GM21528 (cell line): ENCODE measurements at regions not wholly inside any gene's neighbourhood (a gene's known extent, or its start where the extent isn't known, plus 50 kb on each side); places are given as distances from the start of the nearest gene placed in this dataset.
"Not testable (repeated sequence)": the region's sequence is repeated elsewhere in the genome, so short reads cannot be mapped to it uniquely, and the experiment has no call there.

Source experiments
- ATAC-seq: cut with Tn5 transposase; IDR thresholded peaks from one replicate; pipeline ENCODE4 v1.9.1; 2021; ENCODE audit warnings: mild to moderate bottlenecking, moderate library complexity; ENCODE audit not compliant: unreplicated experiment, low FRiP score

GRCh38 chr4:116705466-116705865, 379.9 kb downstream of the TRAM1L1 start:
- ATAC-seq = no peak

- ATAC-seq = no peak
Observed at GRCh38 chr4:116702949-116703348, 382.4 kb downstream of the TRAM1L1 start.

GRCh38 chr4:116688536-116688935, 396.8 kb downstream of the TRAM1L1 start:
- no peak for ATAC-seq

DNA sequence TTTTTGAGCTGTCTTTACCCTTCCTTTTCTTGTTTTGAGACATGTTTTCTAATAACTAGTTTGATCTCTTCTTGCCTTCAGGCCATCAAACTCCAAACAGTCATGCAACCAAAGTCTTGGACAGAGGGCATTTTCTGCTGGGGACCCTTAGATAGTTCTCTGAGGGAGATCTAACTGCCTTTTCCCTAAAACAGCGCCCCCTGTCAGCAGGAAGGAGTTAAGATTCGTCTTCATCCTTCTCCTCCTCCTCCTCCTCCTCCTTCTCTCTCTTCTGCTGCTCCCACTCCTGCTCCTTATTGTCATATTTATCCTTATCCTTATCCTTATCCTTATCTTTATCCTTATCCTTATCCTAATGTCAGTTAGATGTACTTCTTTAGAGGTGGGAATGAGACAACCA, 417.2 kb downstream of the TRAM1L1 start:
- ATAC-seq = no peak

DNA sequence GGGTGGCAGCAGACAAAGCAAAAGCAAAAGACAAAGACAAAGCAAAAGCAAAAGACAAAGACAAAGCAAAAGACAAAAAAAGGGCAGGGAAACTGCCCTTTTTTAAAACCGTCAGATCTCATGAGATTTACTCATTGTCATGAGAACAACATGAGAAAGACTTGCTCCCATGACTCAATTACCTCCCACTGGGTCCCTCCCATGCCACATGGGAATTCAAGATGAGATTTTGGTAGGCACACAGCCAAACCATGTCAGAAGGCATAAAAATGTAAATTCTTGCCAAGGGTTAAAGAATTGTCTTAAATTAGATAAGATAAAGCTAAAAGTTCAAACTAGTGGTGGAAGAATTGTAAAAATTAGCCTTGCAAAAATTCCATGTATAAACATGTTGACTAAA, 419.7 kb downstream of the TRAM1L1 start:
- ATAC-seq = no peak

- no peak for ATAC-seq
Observed at GRCh38 chr4:116664198-116664597, 421.2 kb downstream of the TRAM1L1 start.

- ATAC-seq = no peak
Observed at GRCh38 chr4:116639070-116639577, 446.3 kb downstream of the TRAM1L1 start.

DNA sequence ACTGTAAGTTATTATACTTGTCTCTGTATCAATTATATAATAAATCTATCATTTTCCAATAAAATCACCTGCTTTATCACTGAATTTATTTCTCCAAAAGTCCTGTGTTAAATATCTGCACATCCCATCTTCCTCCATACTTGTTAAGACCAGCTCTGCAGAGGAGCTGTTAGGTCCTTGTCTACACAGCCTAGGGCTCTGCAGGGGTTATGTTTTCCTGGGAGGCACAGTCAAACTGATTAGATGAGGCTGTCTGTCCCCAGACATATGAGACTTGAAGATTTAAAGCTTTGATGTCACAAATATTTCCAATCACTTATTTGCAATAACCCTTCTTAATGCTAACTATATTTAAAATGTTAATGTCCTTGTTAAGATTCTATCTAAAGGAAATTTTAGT, 446.8 kb downstream of the TRAM1L1 start:
- no peak for ATAC-seq

GRCh38 chr4:116636917-116637316, 448.5 kb downstream of the TRAM1L1 start:
- peak; percentile 97 for ATAC-seq

DNA sequence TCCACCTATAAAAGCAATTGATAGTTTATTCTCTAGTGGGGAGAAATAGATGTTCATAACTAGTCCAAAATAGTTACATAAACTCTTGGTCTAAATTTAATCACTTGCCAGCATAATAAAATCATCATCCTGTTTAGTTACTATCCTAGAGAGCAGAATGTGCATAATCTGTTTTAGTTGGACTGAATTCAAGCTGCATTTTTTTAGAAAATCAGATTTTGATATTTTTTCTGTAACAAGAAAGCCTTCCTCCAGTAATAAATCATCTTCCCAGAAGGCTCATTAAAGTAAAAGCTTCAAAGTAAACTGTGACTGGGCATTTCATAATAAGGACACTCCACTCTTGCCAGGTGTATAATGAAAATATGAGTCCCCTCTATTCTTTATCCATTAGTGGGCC, 453.1 kb downstream of the TRAM1L1 start:
- ATAC-seq = no peak

GRCh38 chr4:116628598-116628997, 456.8 kb downstream of the TRAM1L1 start:
- no peak for ATAC-seq

GRCh38 chr4:116627545-116627944, 457.8 kb downstream of the TRAM1L1 start:
- no peak for ATAC-seq

GRCh38 chr4:116619508-116619907, 465.9 kb downstream of the TRAM1L1 start:
- ATAC-seq = not testable (repeated sequence)

DNA sequence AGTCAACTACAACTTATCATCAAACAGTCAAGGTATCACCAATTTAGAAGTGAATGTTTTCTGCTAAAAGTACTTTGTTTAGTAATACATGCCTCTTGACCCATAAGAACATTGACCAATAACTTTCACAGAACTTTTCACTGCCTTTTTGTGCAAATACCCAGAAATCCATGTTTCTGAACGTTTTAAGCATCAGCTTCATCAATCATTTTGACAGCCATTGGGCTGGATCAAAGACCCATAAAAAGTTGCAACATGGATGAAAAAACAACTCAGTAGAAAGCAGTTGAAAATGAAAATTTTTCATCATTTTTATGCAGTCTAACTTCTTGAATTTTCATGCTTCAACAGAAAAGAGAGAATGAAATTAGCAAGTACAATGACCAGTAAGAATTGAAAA, 466.7 kb downstream of the TRAM1L1 start:
- no peak for ATAC-seq

GRCh38 chr4:116603096-116603495, 482.3 kb downstream of the TRAM1L1 start:
- ATAC-seq = no peak

DNA sequence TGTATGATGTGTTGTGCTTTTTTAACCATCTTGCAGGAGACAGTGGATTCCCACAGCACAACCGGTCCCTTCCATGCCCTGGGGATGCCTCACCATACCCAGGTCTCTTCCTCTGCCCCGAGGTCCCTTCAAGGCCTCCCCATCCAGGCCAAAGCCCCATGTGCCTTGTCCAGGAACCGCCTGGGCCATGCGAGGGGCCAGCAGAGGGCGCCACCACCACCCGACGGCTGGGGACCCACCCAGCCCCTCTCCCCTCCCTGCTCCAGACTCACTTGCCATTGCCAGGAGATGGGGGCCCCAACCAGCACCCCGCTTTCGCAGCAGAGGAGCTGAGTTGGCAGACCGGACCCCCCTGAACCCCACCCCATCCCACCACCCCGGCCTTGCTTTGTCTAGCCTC, 485.5 kb downstream of the TRAM1L1 start:
- ATAC-seq = no peak

GRCh38 chr4:116598980-116599789, 486.2 kb downstream of the TRAM1L1 start:
- no peak for ATAC-seq

DNA sequence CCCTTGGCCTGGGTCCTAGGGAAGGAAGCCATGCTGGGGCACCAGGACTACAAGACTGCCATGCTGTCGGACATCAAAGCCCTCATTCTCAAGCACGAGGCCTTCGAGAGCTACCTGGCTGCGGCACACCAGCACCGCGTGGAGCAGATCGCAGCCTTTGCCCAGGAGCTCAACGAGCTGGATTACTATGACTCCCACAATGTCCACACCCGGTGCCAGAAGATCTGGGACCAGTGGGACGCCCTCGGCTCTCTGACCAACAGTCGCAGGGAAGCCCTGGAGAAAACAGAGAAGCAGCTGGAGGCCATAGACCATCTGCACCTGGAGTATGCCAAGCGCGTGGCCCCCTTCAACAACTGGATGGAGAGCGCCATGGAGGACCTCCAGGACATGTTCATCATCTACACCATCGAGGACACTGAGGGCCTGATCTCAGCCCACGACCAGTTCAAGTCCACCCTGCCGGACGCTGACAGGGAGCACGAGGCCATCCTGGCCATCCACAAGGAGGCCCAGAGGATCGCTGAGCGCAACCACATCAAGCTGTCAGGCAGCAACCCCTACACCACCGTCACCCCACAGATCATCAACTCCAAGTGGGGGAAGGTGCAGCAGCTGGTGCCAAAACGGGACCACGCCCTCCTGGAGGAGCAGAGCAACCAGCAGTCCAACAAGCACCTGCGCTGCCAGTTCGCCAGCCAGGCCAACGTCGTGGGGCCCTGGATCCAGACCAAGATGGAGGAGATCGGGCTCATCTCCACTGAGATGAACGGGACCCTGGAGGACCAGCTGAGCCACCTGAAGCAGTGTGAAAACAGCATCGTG, 487.0 kb downstream of the TRAM1L1 start:
- ATAC-seq = no peak

DNA sequence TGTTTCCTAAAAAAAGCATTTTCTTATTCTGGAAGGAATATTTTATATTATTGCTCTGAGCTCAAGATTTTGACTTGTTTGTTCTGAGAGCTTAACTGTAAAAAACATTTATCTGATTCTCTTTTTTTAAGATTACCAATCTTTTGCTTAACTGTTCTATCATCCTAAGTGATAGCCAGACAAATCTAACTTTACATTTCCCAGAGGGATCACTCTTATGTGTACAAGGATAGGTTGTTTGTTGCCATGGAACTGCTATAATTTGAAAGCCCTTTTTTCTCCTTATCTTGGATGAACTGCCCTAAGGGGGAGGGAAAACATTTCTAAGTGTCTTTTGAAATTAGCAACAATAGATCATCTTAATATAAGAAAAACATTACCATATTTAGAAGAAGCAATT, 494.7 kb downstream of the TRAM1L1 start:
- ATAC-seq = no peak

DNA sequence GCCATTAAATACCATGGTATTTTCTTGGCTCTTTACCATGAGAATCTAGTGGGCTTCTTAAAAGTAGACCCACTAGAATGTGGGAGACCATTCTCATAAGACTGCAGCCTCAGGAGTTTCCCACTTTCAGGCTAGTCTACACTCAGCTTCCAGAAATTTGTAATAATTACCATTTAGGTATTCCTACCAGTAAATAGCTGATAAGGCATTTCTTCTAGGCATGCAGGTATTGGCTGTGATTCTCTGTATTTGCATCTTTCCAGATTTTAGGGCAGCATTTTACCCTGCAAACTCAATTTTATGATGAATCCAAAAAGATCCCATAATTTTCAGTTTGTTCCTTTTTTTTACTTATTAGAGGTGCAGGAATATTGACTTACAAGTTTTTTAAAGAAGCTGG, 496.6 kb downstream of the TRAM1L1 start:
- no peak for ATAC-seq

DNA sequence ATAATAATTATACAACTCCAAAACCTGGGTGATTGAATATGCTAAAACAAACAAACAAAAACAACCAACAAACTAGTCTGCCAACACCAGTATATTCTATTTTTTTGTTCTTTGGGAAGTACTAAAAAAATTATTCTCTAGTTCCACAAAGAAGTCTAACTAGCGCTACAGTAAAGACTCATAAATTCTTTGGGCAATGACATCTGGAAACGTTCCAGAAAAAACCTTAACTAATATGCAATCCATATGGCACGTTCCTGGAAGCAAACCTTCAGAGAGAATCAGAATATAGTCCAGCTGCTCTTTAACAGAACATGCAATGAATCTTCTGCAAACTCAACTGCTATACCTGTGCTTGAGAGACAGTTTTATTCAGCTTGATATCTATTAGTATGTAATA, 500.1 kb downstream of the TRAM1L1 start:
- no peak for ATAC-seq

- ATAC-seq = no peak
Observed at GRCh38 chr4:116577321-116577720, 508.1 kb downstream of the TRAM1L1 start.
